Fibroblast of skin of left biceps (primary cell): ENCODE measurements at regions not wholly inside any gene's neighbourhood (a gene's known extent, or its start where the extent isn't known, plus 50 kb on each side); places are given as distances from the start of the nearest gene placed in this dataset.
"Not testable (repeated sequence)": the region's sequence is repeated elsewhere in the genome, so short reads cannot be mapped to it uniquely, and the experiment has no call there.

Source experiments
- DNase-seq, 2 experiments: peaks; one replicate each; pipeline ENCODE4 v3.0.0-alpha.2; 2013; ENCODE audit warnings: low read depth in 2 of 2

GRCh38 chr1:161454865-161455707, 50.2 kb upstream of the FCGR2A start:
- DNase-seq: not testable (repeated sequence)

- DNase-seq: not testable (repeated sequence)
Measured at GRCh38 chr1:161453950-161454864, 51.0 kb upstream of the FCGR2A start.

- not testable (repeated sequence) for DNase-seq
Measured at GRCh38 chr1:161451698-161452348, 53.4 kb upstream of the FCGR2A start.

GRCh38 chr1:161447760-161448332, 57.4 kb upstream of the FCGR2A start:
- not testable (repeated sequence) for DNase-seq

GRCh38 chr1:161447040-161447759, 58.1 kb upstream of the FCGR2A start:
- not testable (repeated sequence) for DNase-seq

GRCh38 chr1:161444725-161445124, 60.5 kb upstream of the FCGR2A start:
- not testable (repeated sequence) for DNase-seq

- not testable (repeated sequence) for DNase-seq
Measured at GRCh38 chr1:161444255-161444654, 61.0 kb upstream of the FCGR2A start.

GRCh38 chr1:161440312-161440894, 64.9 kb upstream of the FCGR2A start:
- DNase-seq: peak in 1 of 2 experiments; percentile 1

- no peak for DNase-seq
Measured at GRCh38 chr1:161439280-161440232, 65.7 kb upstream of the FCGR2A start.

- not testable (repeated sequence) for DNase-seq
Measured at GRCh38 chr1:161433191-161433590, 65.5 kb upstream of the CFAP126 start.

GRCh38 chr1:161432091-161432490, 64.4 kb upstream of the CFAP126 start:
- DNase-seq: no peak

- DNase-seq: no peak
Measured at GRCh38 chr1:161427733-161428516, 60.2 kb upstream of the CFAP126 start.

GRCh38 chr1:161422914-161423313, 55.2 kb upstream of the CFAP126 start:
- DNase-seq: not testable (repeated sequence)

GRCh38 chr1:161421456-161421855, 53.8 kb upstream of the CFAP126 start:
- DNase-seq: no peak

- DNase-seq: no peak
Measured at GRCh38 chr1:161420763-161421455, 53.2 kb upstream of the CFAP126 start.

GRCh38 chr1:161417536-161417935, 49.9 kb upstream of the CFAP126 start:
- not testable (repeated sequence) for DNase-seq
